GM13977 (cell line): ENCODE measurements at regions not wholly inside any gene's neighbourhood (a gene's known extent, or its start where the extent isn't known, plus 50 kb on each side); places are given as distances from the start of the nearest gene placed in this dataset.
"Not testable (repeated sequence)": the region's sequence is repeated elsewhere in the genome, so short reads cannot be mapped to it uniquely, and the experiment has no call there.

ENCODE experiments used
- DNase-seq: peaks from one replicate; pipeline ENCODE4 v3.0.0; 2012; ENCODE audit warnings: low spot score
- in situ Hi-C: fragments of 300-500 bp; cut with MboI; formaldehyde crosslinking; loops from one replicate; pipeline ENCODE4 v1.12.0; 2022; ENCODE audit warnings: low sequenced_read_pairs, low pct_unique_long_range_greater_than_20kb, mixed read lengths, inconsistent platforms; ENCODE audit not compliant: unreplicated experiment
- TF ChIP-seq, protein P1 (sequence below): IDR thresholded peaks from 2 replicates; pipeline ENCODE4 v1.5.1; 2012; ENCODE audit warnings: mild to moderate bottlenecking, control low read depth; ENCODE audit not compliant: insufficient read depth; ENCODE audit errors: extremely low read depth, missing control alignments

GRCh38 chr14:97993508-97994019 is 1196.4 kb downstream of the VRK1 start:
- no peak for DNase-seq
- TF ChIP-seq, protein P1, sequence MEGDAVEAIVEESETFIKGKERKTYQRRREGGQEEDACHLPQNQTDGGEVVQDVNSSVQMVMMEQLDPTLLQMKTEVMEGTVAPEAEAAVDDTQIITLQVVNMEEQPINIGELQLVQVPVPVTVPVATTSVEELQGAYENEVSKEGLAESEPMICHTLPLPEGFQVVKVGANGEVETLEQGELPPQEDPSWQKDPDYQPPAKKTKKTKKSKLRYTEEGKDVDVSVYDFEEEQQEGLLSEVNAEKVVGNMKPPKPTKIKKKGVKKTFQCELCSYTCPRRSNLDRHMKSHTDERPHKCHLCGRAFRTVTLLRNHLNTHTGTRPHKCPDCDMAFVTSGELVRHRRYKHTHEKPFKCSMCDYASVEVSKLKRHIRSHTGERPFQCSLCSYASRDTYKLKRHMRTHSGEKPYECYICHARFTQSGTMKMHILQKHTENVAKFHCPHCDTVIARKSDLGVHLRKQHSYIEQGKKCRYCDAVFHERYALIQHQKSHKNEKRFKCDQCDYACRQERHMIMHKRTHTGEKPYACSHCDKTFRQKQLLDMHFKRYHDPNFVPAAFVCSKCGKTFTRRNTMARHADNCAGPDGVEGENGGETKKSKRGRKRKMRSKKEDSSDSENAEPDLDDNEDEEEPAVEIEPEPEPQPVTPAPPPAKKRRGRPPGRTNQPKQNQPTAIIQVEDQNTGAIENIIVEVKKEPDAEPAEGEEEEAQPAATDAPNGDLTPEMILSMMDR, result no peak
- in situ Hi-C loops, result no loop called here

DNA sequence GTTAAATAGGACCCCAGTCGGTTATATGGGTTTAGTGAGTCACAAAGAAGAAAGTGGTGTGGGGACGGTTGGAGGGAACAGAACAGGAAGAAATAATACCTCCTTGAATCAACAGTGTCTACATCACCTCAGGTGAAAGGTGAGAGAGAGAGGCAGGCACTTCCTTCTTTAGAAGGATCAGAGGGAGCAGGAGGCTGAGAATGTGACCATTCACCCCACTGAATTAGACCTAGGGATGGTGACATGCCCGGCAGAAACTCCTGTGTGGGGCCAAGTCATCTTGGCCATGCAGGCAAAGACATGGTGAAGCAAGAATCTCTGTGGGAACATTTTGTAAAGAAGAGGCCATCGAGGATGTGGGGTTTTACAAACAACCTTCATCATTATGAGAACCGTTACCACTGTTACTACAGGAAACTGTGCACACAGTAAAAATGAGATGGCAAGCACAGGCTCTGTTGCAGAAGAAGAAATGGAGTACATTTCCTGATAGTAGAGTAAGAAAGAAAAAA is 1196.9 kb downstream of the VRK1 start:
- in situ Hi-C loops, result no loop called here
- no peak for DNase-seq
- TF ChIP-seq, protein P1, result no peak

DNA sequence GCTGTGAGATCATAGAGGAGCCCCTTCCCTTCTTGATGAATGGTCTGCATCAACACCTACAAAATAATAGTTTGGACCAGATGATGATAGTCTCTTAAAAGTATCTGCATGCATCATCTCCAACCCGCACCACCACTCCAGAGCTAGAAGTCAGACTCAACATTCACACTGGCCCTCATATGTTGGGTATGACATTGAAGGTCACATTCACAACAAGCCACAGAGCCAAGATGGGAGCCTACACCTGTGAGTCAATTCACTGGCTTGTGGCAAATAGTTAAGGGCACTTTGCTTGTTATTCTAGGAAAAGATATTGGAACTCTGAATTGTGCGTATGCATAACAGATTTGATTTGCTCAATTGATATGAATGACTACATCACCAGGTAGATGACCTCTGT is 1197.9 kb downstream of the VRK1 start:
- DNase-seq, result no peak
- in situ Hi-C loops, result no loop called here
- TF ChIP-seq, protein P1, result no peak

DNA sequence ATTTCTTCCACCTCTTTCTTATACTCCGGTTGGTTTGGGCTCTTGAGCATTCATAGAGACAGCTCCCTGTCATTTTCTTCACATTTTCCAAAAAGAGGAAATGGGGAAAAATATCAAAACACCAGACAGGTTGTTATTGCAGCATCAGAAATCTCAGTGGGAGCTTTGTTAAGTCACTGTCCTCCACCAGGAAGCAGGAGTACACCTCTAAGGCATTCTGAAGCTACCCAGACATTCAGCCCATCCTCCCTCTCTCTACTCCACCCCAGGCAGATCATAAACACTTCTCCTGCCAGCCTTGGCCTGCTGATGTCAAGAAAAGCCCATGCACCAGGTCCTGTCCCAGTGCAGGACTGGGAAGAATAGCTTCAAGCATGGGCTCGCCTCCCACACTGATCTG is 1198.3 kb downstream of the VRK1 start:
- in situ Hi-C loops, result no loop called here
- DNase-seq, result no peak
- TF ChIP-seq, protein P1, result no peak

- in situ Hi-C loops, result no loop called here
- TF ChIP-seq, protein P1, result no peak
- DNase-seq, result no peak
These were observed 1208.8 kb downstream of the VRK1 start for GRCh38 chr14:98006008-98006407.

DNA sequence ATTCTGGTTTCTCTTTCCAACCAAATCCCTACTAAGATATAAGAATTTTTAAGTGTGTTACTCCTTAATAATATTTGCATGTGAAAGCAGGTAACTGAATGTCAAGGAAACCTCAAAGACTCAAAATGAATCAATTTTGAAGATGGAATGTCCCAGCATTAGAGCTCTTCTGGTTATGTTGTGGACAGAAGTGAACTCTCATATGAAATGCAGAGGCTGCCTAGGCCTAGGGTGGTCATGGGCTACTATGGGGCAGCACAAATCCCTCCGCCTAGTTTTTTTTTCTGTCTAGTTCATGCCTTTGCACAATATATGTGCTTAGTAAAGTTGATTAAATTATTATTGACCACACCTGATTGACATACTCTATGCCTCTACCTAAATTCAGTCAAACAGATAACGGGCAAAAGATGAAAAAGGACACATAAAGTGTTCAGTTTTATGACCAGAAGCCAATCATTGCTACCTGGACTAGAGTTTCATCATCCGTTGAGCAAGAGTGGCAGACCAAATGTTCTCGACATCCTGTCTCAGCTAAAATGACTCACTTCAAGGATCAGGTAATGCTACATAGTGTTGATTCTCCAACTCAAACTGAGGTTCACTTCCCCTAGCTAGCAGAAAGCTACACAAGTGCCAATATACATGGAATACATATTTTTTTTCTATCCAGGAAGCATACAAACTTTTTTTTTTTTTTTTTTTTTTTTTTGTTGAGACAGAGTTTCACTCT is 1211.4 kb downstream of the VRK1 start:
- no peak for DNase-seq
- TF ChIP-seq, protein P1, result no peak
- in situ Hi-C loops, result no loop called here

GRCh38 chr14:98009177-98009576 is 1212.0 kb downstream of the VRK1 start:
- in situ Hi-C loops, DNase-seq: not testable (repeated sequence)
